IPS-15b (cell line): ENCODE measurements at regions not wholly inside any gene's neighbourhood (a gene's known extent, or its start where the extent isn't known, plus 50 kb on each side); places are given as distances from the start of the nearest gene placed in this dataset.

Source experiments
- H3K27me3 ChIP-seq: one replicate; pipeline ENCODE4 v1.6.1; 2013; ENCODE audit warnings: low read length; ENCODE audit not compliant: control insufficient read depth, insufficient read depth
- H3K36me3 ChIP-seq: one replicate; pipeline ENCODE4 v1.6.1; 2013; ENCODE audit warnings: low read length; ENCODE audit not compliant: control insufficient read depth, insufficient read depth
- H3K4me1 ChIP-seq: one replicate; pipeline ENCODE4 v1.6.1; 2013; ENCODE audit warnings: mild to moderate bottlenecking, low read length; ENCODE audit not compliant: control insufficient read depth, insufficient read depth
- H3K4me3 ChIP-seq: one replicate; pipeline ENCODE4 v1.5.1; 2013; ENCODE audit warnings: low read depth, low read length
- H3K9ac ChIP-seq: one replicate; pipeline ENCODE4 v1.6.1; 2013; ENCODE audit warnings: low read depth, mild to moderate bottlenecking, low read length
- H3K9me3 ChIP-seq: one replicate; pipeline ENCODE4 v1.6.1; 2013; ENCODE audit warnings: mild to moderate bottlenecking, low read length; ENCODE audit not compliant: control insufficient read depth, insufficient read depth

DNA sequence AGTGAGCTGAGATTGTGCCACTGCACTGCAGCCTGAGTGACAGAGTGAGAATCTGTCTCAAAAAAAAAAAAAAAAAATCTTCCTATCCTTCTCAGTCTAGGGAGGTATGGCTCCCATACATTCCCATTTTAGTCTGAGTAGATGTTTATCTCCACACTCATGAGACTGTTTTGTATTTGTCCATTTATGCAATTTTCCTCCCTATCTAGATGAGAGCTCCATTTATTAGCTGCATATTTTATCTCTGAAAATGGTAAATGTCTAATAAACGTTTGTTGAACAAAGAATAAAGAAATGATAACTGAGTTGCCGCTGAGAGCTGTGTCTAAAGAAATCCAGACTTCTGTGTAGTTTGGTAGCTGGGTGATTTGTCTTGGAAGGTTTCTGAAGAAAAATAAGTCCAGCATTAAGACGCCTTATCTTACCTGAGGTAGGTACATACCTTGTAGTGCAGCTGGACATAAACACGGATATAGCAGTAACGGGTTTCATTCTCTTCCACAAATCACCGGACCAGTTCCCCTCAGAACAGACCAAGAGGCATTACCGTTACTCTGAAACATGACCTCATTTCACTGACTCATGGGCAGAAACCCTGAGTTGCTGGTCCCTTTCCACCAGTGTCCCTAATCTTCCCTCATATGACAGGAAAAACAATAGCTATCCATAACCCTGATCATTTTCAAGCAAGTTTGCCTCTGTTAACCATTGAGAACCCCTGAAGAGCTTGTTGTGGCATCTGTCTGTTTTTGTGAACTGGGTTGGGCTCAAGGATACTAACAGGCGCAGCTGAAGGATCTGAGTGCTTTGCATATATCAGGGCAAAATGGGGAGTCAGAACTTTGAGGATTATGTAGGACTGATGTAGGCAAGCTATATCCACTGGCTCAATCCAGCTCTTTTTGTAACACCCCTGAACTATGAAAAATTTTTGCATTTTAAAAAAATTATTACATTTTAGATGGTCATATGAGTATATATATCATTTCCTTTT, 177.4 kb upstream of the XYLT1 start:
- no peaks in the 10 kb centered on the region for H3K36me3 ChIP-seq
- no peaks in the 10 kb centered on the region for H3K9me3 ChIP-seq
- H3K4me1 ChIP-seq, result no peaks in the 10 kb centered on the region
- no peaks in the 10 kb centered on the region for H3K27me3 ChIP-seq
- H3K4me3 ChIP-seq, result no peak overlapping the region
- H3K9ac ChIP-seq, result no peak overlapping the region

GRCh38 chr16:17643935-17644334, 173.2 kb upstream of the XYLT1 start:
- Histone ChIP-seq H3K27me3 (no peaks in the 10 kb centered on the region), H3K4me3 (no peak overlapping the region), H3K36me3 (no peaks in the 10 kb centered on the region), H3K9ac (no peak overlapping the region), H3K9me3 (no peaks in the 10 kb centered on the region), H3K4me1 (no peaks in the 10 kb centered on the region)

DNA sequence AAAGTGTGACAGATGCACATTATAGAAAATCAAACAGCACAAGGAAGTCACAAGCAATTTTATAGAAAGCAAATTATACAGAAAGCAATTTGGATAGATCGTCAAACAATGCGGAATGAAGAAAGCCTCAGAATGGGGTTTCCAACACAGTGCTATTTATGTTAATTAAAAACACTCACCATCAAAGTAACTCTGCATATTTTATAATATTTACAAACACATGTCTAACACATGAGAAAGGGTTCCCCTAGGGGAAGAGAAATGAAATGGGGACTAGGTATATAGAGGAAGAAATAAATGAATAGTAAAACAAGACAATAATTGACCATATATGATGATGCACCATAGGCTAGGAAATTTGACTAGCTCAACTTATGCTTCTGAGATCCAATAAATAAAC, 171.2 kb upstream of the XYLT1 start:
- no peaks in the 10 kb centered on the region for H3K4me1 ChIP-seq
- no peak overlapping the region for H3K4me3 ChIP-seq
- no peak overlapping the region for H3K9ac ChIP-seq
- H3K9me3 ChIP-seq, result no peaks in the 10 kb centered on the region
- H3K36me3 ChIP-seq, result no peaks in the 10 kb centered on the region
- no peaks in the 10 kb centered on the region for H3K27me3 ChIP-seq

- Histone ChIP-seq H3K27me3 (no peaks in the 10 kb centered on the region), H3K36me3 (no peaks in the 10 kb centered on the region), H3K9ac (no peak overlapping the region), H3K9me3 (no peaks in the 10 kb centered on the region), H3K4me3 (no peak overlapping the region), H3K4me1 (no peaks in the 10 kb centered on the region)
Measured at GRCh38 chr16:17638134-17638533, 167.4 kb upstream of the XYLT1 start.

- Histone ChIP-seq H3K4me3 (no peak overlapping the region), H3K36me3 (no peaks in the 10 kb centered on the region), H3K9me3 (no peaks in the 10 kb centered on the region), H3K9ac (no peak overlapping the region), H3K27me3 (no peaks in the 10 kb centered on the region), H3K4me1 (no peaks in the 10 kb centered on the region)
Measured at GRCh38 chr16:17635183-17635582, 164.4 kb upstream of the XYLT1 start.

DNA sequence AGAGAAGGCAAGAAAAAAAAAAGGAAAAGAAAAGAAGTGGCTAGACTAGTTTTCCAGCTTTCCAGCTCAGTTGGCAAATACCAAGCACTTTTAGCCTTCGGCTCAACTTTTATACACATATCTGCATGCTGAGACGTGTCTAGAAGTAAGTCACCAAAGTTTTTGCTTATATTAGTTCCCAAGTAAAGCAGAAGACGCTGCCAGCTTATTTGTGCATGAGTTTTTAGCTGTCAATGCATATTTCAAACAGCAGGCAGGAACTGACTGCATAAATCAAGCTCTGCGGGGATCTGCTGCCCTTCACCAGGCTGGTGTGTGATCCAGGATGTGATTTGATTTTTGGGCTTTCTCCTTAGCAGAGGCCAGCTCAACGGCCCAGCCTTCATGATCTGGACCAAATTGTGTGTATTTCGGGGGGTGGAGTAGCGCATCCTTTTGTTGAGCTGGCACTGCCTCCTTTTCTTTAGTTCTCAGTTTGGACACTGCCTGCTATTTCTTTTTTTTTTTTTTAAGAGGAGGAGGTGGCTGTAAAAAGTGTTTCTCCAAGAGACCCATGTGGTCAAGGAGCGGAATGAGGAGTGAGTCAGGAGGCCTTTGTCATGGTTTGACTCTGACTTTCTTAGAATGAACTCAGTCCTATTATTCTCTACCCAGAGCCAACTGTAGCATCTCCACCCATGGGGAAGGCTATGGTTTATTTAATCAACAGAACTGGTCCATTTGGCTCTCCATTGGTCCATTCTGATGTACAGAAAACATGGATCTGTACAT, 162.6 kb upstream of the XYLT1 start:
- Histone ChIP-seq H3K27me3 (no peaks in the 10 kb centered on the region), H3K9me3 (no peaks in the 10 kb centered on the region), H3K36me3 (no peaks in the 10 kb centered on the region), H3K4me3 (no peak overlapping the region), H3K4me1 (no peaks in the 10 kb centered on the region), H3K9ac (no peak overlapping the region)

- no peak overlapping the region for H3K9ac ChIP-seq
- no peaks in the 10 kb centered on the region for H3K27me3 ChIP-seq
- H3K36me3 ChIP-seq, result no peaks in the 10 kb centered on the region
- H3K4me3 ChIP-seq, result no peak overlapping the region
- H3K9me3 ChIP-seq, result no peaks in the 10 kb centered on the region
- no peaks in the 10 kb centered on the region for H3K4me1 ChIP-seq
Measured at GRCh38 chr16:17632667-17633066, 161.9 kb upstream of the XYLT1 start.

GRCh38 chr16:17629936-17630335, 159.2 kb upstream of the XYLT1 start:
- H3K4me1 ChIP-seq, result no peaks in the 10 kb centered on the region
- H3K36me3 ChIP-seq, result no peaks in the 10 kb centered on the region
- no peaks in the 10 kb centered on the region for H3K27me3 ChIP-seq
- H3K4me3 ChIP-seq, result no peak overlapping the region
- H3K9ac ChIP-seq, result no peak overlapping the region
- H3K9me3 ChIP-seq, result no peaks in the 10 kb centered on the region

GRCh38 chr16:17628983-17629382, 158.2 kb upstream of the XYLT1 start:
- H3K9ac ChIP-seq, result no peak overlapping the region
- H3K9me3 ChIP-seq, result no peaks in the 10 kb centered on the region
- H3K4me3 ChIP-seq, result no peak overlapping the region
- no peaks in the 10 kb centered on the region for H3K4me1 ChIP-seq
- no peaks in the 10 kb centered on the region for H3K36me3 ChIP-seq
- H3K27me3 ChIP-seq, result no peaks in the 10 kb centered on the region

DNA sequence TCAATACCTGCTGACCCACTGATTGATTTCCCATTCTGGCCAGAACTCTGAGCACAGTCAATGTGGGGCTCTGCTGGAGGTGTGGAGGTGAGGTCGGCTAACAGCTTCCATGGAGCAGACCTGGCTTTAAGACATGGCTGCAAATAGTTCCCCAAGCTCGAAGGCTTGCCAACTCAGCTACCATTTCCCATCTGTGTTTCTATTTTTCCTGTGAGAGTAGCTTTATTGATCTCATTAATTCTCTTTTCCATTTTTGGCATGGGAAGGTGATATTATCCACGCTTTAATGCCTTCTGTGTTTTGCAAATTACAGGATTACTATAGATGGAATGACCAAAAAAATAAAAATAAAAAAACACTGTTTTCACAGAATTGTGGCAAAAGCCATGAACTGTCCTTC, 151.6 kb upstream of the XYLT1 start:
- H3K4me1 ChIP-seq, result no peaks in the 10 kb centered on the region
- H3K9me3 ChIP-seq, result no peaks in the 10 kb centered on the region
- H3K27me3 ChIP-seq, result no peaks in the 10 kb centered on the region
- no peak overlapping the region for H3K4me3 ChIP-seq
- no peak overlapping the region for H3K9ac ChIP-seq
- no peaks in the 10 kb centered on the region for H3K36me3 ChIP-seq

GRCh38 chr16:17619261-17619660, 148.5 kb upstream of the XYLT1 start:
- Histone ChIP-seq H3K9ac (no peak overlapping the region), H3K9me3 (no peaks in the 10 kb centered on the region), H3K4me3 (no peak overlapping the region), H3K4me1 (no peaks in the 10 kb centered on the region), H3K27me3 (no peaks in the 10 kb centered on the region), H3K36me3 (no peaks in the 10 kb centered on the region)
